Brain microvascular endothelial cell (primary cell): ENCODE measurements at regions not wholly inside any gene's neighbourhood (a gene's known extent, or its start where the extent isn't known, plus 50 kb on each side); places are given as distances from the start of the nearest gene placed in this dataset.

ENCODE experiments used
- DNase-seq: peaks from one replicate; pipeline ENCODE4 v3.0.0-alpha.2; 2020
- H3K27ac ChIP-seq: fragments of 250-450 bp; sonication (Bioruptor Pico); 2 replicates; pipeline ENCODE4 v1.5.1; 2020; ENCODE audit warnings: mild to moderate bottlenecking, moderate library complexity
- H3K27me3 ChIP-seq: fragments of 250-450 bp; sonication (Bioruptor Pico); replicated peaks from 2 replicates; pipeline ENCODE4 v1.5.1; 2020; ENCODE audit warnings: mild to moderate bottlenecking
- H3K36me3 ChIP-seq: fragments of 250-450 bp; sonication (Bioruptor Pico); replicated peaks from 2 replicates; pipeline ENCODE4 v1.5.1; 2020; ENCODE audit warnings: mild to moderate bottlenecking
- H3K4me3 ChIP-seq: 2 replicates; pipeline ENCODE4 v1.5.1; 2011; ENCODE audit warnings: low read depth, mild to moderate bottlenecking, control low read depth, low read length, moderate library complexity
- CTCF ChIP-seq: IDR thresholded peaks from 2 replicates; pipeline ENCODE4 v1.5.1; 2011; ENCODE audit warnings: low read depth, mild to moderate bottlenecking, moderate library complexity, low read length, control low read depth, inconsistent platforms; ENCODE audit errors: missing control alignments
- in situ Hi-C: cut with HindIII; loops from 2 replicates; pipeline ENCODE4 v1.10.0; 2017; ENCODE audit warnings: low sequenced_read_pairs, low pct_ligation_motif_present

GRCh38 chr22:48650323-48651035, 1177.2 kb downstream of the BRD1 start:
- in situ Hi-C loops: no loop called here
- TF ChIP-seq CTCF: no peak
- no peak for DNase-seq

GRCh38 chr22:48649466-48649865, 1178.2 kb downstream of the BRD1 start:
- DNase-seq: no peak
- no peak overlapping the region for H3K4me3 ChIP-seq

More at GRCh38 chr22:48650323-48651035, 1177.2 kb downstream of the BRD1 start:
- H3K4me3 ChIP-seq: no peak overlapping the region
- H3K36me3 ChIP-seq: no peaks in the 10 kb centered on the region
- no peak overlapping the region for H3K27ac ChIP-seq
- no peaks in the 10 kb centered on the region for H3K27me3 ChIP-seq

GRCh38 chr22:48649031-48649430, 1178.6 kb downstream of the BRD1 start:
- Histone ChIP-seq H3K4me3 (no peak overlapping the region), H3K27ac (no peak overlapping the region), H3K27me3 (no peaks in the 10 kb centered on the region), H3K36me3 (no peaks in the 10 kb centered on the region)
- no peak for TF ChIP-seq CTCF
- DNase-seq: no peak
- in situ Hi-C loops: no loop called here

More at GRCh38 chr22:48649466-48649865, 1178.2 kb downstream of the BRD1 start:
- Histone ChIP-seq H3K36me3 (no peaks in the 10 kb centered on the region), H3K27me3 (no peaks in the 10 kb centered on the region), H3K27ac (no peak overlapping the region)
- in situ Hi-C loops: no loop called here
- TF ChIP-seq CTCF: no peak

GRCh38 chr22:48647606-48648515, 1179.8 kb downstream of the BRD1 start:
- no peak for DNase-seq
- Histone ChIP-seq H3K27ac (no peak overlapping the region), H3K36me3 (no peaks in the 10 kb centered on the region), H3K4me3 (no peak overlapping the region), H3K27me3 (no peaks in the 10 kb centered on the region)
- TF ChIP-seq CTCF: no peak
- in situ Hi-C loops: no loop called here

- TF ChIP-seq CTCF: no peak
- no peak for DNase-seq
- Histone ChIP-seq H3K27ac (no peak overlapping the region), H3K36me3 (no peaks in the 10 kb centered on the region), H3K4me3 (no peak overlapping the region), H3K27me3 (no peaks in the 10 kb centered on the region)
- in situ Hi-C loops: no loop called here
Observed at GRCh38 chr22:48647051-48647450, 1180.6 kb downstream of the BRD1 start.
